ENCODE measurements at regions not wholly inside any gene's neighbourhood (a gene's known extent, or its start where the extent isn't known, plus 50 kb on each side); places are given as distances from the start of the nearest gene placed in this dataset.

DNA sequence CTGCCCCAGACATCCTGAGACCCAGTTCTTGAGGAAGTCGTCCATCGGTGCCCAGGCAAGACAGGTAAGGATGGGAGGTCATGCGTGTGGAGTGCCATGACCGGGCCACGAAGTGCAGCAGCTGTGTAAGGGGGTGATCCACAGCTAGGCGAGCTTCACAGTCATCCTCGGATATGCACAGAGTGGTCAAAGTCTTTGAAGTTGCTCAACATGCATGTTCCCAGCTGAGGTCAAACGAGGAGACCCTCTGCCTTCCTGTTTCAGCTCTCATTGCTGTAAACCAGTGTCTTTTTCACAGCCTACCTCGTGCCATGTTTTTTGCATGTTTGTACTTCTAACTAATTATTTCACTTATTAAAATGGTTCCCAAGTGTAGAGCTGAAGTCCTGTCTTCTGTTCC is 109.9 kb upstream of the TBL1X start:
- no peaks in the 10 kb centered on the region for H3K36me3 ChIP-seq (ENCODE audit: insufficient read depth)
- no peak overlapping the region for H3K4me3 ChIP-seq
- no peaks in the 10 kb centered on the region for H4K20me1 ChIP-seq (replicated peaks; ENCODE audit: insufficient read depth)
- no peaks in the 10 kb centered on the region for H3F3A ChIP-seq (replicated peaks; ENCODE audit: low read depth)
- no peak overlapping the region for H2AFZ ChIP-seq
- peaks cover 15% of the 10 kb centered on the region for H3K4me1 Mint-ChIP-seq
- no peak overlapping the region for H3K27ac ChIP-seq (ENCODE audit: low read depth)
- H3K4me1 ChIP-seq (ENCODE audit: insufficient read depth), result peaks cover 11% of the 10 kb centered on the region; the same call in 1 of the 2 replicates
- H3K36me3 Mint-ChIP-seq (ENCODE audit: low read depth), result no peaks in the 10 kb centered on the region
- H3K9me3 Mint-ChIP-seq, result no peaks in the 10 kb centered on the region
- no peak for TF ChIP-seq POLR2AphosphoS5 (IDR thresholded peaks at IDR 0.05; ENCODE audit: low read depth)
- TF ChIP-seq JUNB (IDR thresholded peaks at IDR 0.05; ENCODE audit: unreplicated experiment), result no peak
- TF ChIP-seq STAT1 (IDR thresholded peaks at IDR 0.05; ENCODE audit: unreplicated experiment), result no peak
- TF ChIP-seq, protein P1, sequence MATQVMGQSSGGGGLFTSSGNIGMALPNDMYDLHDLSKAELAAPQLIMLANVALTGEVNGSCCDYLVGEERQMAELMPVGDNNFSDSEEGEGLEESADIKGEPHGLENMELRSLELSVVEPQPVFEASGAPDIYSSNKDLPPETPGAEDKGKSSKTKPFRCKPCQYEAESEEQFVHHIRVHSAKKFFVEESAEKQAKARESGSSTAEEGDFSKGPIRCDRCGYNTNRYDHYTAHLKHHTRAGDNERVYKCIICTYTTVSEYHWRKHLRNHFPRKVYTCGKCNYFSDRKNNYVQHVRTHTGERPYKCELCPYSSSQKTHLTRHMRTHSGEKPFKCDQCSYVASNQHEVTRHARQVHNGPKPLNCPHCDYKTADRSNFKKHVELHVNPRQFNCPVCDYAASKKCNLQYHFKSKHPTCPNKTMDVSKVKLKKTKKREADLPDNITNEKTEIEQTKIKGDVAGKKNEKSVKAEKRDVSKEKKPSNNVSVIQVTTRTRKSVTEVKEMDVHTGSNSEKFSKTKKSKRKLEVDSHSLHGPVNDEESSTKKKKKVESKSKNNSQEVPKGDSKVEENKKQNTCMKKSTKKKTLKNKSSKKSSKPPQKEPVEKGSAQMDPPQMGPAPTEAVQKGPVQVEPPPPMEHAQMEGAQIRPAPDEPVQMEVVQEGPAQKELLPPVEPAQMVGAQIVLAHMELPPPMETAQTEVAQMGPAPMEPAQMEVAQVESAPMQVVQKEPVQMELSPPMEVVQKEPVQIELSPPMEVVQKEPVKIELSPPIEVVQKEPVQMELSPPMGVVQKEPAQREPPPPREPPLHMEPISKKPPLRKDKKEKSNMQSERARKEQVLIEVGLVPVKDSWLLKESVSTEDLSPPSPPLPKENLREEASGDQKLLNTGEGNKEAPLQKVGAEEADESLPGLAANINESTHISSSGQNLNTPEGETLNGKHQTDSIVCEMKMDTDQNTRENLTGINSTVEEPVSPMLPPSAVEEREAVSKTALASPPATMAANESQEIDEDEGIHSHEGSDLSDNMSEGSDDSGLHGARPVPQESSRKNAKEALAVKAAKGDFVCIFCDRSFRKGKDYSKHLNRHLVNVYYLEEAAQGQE (IDR thresholded peaks at IDR 0.05; ENCODE audit: unreplicated experiment), result no peak
- no peak for TF ChIP-seq EZH2phosphoT487 (IDR thresholded peaks at IDR 0.05; ENCODE audit: unreplicated experiment)
- TF ChIP-seq, protein P2, sequence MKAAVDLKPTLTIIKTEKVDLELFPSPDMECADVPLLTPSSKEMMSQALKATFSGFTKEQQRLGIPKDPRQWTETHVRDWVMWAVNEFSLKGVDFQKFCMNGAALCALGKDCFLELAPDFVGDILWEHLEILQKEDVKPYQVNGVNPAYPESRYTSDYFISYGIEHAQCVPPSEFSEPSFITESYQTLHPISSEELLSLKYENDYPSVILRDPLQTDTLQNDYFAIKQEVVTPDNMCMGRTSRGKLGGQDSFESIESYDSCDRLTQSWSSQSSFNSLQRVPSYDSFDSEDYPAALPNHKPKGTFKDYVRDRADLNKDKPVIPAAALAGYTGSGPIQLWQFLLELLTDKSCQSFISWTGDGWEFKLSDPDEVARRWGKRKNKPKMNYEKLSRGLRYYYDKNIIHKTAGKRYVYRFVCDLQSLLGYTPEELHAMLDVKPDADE (IDR thresholded peaks at IDR 0.05), result no peak
- TF ChIP-seq, protein P3, sequence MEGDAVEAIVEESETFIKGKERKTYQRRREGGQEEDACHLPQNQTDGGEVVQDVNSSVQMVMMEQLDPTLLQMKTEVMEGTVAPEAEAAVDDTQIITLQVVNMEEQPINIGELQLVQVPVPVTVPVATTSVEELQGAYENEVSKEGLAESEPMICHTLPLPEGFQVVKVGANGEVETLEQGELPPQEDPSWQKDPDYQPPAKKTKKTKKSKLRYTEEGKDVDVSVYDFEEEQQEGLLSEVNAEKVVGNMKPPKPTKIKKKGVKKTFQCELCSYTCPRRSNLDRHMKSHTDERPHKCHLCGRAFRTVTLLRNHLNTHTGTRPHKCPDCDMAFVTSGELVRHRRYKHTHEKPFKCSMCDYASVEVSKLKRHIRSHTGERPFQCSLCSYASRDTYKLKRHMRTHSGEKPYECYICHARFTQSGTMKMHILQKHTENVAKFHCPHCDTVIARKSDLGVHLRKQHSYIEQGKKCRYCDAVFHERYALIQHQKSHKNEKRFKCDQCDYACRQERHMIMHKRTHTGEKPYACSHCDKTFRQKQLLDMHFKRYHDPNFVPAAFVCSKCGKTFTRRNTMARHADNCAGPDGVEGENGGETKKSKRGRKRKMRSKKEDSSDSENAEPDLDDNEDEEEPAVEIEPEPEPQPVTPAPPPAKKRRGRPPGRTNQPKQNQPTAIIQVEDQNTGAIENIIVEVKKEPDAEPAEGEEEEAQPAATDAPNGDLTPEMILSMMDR (conservative IDR thresholded peaks at IDR 0.05; ENCODE audit: low read depth in 2 of 2), result no peak
- TF ChIP-seq, protein P4, sequence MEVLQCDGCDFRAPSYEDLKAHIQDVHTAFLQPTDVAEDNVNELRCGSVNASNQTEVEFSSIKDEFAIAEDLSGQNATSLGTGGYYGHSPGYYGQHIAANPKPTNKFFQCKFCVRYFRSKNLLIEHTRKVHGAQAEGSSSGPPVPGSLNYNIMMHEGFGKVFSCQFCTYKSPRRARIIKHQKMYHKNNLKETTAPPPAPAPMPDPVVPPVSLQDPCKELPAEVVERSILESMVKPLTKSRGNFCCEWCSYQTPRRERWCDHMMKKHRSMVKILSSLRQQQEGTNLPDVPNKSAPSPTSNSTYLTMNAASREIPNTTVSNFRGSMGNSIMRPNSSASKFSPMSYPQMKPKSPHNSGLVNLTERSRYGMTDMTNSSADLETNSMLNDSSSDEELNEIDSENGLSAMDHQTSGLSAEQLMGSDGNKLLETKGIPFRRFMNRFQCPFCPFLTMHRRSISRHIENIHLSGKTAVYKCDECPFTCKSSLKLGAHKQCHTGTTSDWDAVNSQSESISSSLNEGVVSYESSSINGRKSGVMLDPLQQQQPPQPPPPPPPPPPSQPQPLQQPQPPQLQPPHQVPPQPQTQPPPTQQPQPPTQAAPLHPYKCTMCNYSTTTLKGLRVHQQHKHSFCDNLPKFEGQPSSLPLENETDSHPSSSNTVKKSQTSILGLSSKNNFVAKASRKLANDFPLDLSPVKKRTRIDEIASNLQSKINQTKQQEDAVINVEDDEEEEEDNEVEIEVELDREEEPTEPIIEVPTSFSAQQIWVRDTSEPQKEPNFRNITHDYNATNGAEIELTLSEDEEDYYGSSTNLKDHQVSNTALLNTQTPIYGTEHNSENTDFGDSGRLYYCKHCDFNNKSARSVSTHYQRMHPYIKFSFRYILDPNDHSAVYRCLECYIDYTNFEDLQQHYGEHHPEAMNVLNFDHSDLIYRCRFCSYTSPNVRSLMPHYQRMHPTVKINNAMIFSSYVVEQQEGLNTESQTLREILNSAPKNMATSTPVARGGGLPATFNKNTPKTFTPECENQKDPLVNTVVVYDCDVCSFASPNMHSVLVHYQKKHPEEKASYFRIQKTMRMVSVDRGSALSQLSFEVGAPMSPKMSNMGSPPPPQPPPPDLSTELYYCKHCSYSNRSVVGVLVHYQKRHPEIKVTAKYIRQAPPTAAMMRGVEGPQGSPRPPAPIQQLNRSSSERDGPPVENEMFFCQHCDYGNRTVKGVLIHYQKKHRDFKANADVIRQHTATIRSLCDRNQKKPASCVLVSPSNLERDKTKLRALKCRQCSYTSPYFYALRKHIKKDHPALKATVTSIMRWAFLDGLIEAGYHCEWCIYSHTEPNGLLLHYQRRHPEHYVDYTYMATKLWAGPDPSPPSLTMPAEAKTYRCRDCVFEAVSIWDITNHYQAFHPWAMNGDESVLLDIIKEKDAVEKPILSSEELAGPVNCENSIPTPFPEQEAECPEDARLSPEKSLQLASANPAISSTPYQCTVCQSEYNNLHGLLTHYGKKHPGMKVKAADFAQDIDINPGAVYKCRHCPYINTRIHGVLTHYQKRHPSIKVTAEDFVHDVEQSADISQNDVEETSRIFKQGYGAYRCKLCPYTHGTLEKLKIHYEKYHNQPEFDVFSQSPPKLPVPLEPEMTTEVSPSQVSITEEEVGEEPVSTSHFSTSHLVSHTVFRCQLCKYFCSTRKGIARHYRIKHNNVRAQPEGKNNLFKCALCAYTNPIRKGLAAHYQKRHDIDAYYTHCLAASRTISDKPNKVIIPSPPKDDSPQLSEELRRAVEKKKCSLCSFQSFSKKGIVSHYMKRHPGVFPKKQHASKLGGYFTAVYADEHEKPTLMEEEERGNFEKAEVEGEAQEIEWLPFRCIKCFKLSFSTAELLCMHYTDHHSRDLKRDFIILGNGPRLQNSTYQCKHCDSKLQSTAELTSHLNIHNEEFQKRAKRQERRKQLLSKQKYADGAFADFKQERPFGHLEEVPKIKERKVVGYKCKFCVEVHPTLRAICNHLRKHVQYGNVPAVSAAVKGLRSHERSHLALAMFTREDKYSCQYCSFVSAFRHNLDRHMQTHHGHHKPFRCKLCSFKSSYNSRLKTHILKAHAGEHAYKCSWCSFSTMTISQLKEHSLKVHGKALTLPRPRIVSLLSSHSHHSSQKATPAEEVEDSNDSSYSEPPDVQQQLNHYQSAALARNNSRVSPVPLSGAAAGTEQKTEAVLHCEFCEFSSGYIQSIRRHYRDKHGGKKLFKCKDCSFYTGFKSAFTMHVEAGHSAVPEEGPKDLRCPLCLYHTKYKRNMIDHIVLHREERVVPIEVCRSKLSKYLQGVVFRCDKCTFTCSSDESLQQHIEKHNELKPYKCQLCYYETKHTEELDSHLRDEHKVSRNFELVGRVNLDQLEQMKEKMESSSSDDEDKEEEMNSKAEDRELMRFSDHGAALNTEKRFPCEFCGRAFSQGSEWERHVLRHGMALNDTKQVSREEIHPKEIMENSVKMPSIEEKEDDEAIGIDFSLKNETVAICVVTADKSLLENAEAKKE (CRISPR knock-in tag; IDR thresholded peaks at IDR 0.05), result no peak
- TF ChIP-seq EZH2 (IDR thresholded peaks at IDR 0.05; ENCODE audit: low read depth, unreplicated experiment), result no peak
- no peak for TF ChIP-seq ZNF114 (CRISPR knock-in tag; IDR thresholded peaks at IDR 0.05)
- no peak for TF ChIP-seq CREB1 (CRISPR knock-in tag; IDR thresholded peaks at IDR 0.05; ENCODE audit: low read depth)
- TF ChIP-seq NANOG (IDR thresholded peaks at IDR 0.05; ENCODE audit: borderline replicate concordance), result no peak
- TF ChIP-seq ZNF331 (CRISPR knock-in tag; IDR thresholded peaks at IDR 0.05; ENCODE audit: low read depth), result no peak
- no peaks in the 10 kb centered on the region for H3K9me2 ChIP-seq (ENCODE audit: insufficient read depth)
- no peak for ATAC-seq
- no peak overlapping the region for H3K27ac Mint-ChIP-seq
- no peaks in the 10 kb centered on the region for H3K79me2 ChIP-seq (replicated peaks; ENCODE audit: insufficient read depth)
- DNase-seq (ENCODE audit: low spot score), result no peak
- no peaks in the 10 kb centered on the region for H3K27me3 ChIP-seq (ENCODE audit: insufficient read depth)
- no peak overlapping the region for H3K4me3 Mint-ChIP-seq
- H3K27me3 Mint-ChIP-seq (ENCODE audit: insufficient read depth, low read depth, poor library complexity), result peaks cover 3% of the 10 kb centered on the region
- no peak overlapping the region for H3K4me2 ChIP-seq

Measured in GM23338 (cell line).